GM10847 (cell line): ENCODE measurements at regions not wholly inside any gene's neighbourhood (a gene's known extent, or its start where the extent isn't known, plus 50 kb on each side); places are given as distances from the start of the nearest gene placed in this dataset.

Experiments used
- POLR2A ChIP-seq: IDR thresholded peaks from 2 replicates; pipeline ENCODE4 v1.6.1; 2011; ENCODE audit not compliant: insufficient read length; ENCODE audit errors: extremely low read depth

DNA sequence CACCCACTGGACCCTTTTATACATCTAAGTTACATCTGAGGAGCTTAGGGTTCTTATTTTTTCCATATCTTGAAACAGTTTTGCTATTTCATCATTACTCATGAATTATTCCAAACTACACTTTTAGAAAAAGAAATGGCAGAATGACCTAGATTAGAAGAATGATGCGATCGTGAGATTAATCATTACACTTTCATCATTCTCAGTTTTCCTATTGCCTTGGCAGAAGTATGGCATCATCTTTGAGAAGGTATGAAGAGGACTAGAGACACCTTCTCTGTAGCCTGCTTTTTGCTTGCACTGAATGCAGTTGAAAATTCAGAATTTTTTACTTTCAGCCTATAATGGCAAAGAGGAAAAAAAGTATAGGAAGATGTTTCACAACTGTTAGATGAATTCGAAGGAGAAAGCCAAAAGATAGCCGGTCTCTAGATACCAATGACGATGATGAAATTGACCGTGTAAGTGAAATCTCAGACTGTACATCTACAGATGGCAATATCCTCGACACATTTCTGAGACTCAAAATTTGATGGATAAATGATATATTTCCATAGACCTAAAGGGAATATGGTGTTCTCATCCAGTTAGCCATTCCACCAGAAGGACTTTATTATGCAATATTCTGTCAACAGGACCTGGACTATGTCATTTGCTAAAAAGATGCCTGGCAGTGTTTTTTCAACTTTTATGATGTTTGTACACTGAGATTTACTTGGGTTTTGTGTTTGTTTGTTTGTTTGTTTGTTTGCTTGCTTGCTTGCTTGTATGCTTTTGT is 191.8 kb downstream of the TOMM20 start:
- no peak for TF ChIP-seq POLR2A

DNA sequence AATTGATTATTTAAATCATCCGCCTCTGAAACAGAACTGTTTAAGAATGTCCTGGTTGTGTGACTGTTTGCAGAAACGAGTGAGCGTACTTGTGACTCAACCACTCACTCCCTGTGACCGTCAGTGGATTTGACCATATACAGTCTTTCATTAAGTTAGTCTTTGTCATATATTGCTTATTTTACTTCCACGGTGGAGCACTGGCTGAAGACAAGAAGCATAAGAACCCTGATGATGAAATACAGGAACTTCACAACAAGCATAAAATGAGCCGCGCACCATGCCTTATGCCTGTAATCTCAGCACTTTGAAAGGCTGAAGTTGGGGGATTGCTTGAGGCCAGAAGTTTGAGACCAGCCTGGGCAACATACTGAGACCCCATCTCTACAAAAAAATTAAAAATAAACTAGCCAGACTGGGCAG is 194.0 kb downstream of the TOMM20 start:
- no peak for TF ChIP-seq POLR2A

DNA sequence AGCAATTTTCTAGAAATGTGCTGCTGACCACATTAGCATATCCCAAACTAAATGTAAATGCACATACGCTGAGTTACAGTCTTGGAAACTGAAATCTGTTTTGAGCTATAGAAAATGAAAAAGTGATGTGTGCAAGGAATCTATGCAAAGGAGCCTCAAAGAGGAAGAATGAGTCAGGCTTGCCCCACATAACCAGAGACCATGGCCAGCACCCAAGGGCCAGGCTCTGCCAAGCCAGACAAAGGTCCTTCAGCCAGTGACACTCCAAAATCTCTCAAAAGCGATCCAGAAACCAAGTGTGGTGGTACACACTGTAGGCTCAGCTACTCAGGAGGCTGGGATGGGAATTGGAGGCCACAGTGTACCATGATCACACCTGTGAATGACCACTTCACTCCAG is 195.2 kb downstream of the TOMM20 start:
- no peak for TF ChIP-seq POLR2A

DNA sequence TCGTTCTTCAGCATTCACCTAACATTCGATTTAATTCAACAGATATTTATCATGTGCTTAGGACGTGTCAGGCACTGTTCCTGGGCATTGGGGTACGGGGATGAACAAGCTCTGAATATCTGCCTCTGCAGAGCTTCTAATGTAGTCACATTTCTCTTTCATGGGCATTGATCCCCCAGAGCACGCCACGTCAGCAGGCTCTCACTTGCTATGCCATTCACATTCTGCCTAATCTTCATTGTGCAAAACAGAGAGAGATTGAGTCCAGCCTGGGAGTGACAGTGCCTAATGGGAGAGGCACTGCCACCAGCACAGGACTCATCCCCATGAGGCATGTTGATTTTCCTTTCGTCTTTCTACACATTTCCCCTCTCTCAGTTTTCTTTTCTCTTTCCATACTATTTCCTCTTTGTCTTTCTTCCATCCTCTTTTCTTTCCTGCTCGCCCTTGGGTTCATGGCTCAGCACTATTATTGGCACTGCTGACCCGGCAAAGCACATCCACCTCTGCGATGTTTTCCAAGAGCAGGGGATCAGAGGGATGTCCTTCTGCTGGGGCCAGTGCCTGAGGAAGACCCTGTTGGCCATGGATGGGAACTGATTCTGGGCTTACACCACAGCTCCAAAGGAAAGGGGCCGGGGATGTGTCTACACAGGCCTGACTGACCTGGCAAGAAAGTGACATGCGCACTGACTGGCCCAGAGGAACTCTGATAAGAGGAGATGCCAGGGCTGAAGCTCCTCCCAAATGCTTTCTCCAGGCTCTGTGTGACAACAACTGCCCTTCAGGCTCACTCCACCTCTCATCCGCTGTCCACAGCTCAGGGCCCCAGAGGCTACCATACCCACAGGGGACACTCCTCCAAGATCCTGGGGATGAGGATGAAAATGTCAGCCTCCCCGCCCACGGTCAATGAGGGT is 195.9 kb downstream of the TOMM20 start:
- no peak for TF ChIP-seq POLR2A

DNA sequence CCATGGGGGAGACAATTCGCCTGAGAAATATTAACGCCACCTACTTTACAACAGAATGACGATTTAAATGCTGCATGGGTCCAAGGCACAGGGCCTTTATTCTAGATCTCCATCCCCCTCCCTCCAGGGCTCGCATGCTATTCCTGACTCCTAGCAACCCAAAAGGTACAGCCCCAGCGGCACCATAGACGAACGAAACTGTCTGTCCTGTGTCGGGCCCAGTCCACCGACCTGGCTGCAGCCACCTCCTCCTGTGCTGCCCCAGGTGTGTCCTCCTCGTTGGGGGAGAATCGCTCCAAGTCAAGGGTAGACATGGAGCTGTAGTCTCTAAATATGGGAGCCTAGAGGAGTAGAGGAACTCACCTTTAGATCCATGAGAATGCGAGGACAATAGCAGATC is 196.5 kb downstream of the TOMM20 start:
- TF ChIP-seq POLR2A = no peak

DNA sequence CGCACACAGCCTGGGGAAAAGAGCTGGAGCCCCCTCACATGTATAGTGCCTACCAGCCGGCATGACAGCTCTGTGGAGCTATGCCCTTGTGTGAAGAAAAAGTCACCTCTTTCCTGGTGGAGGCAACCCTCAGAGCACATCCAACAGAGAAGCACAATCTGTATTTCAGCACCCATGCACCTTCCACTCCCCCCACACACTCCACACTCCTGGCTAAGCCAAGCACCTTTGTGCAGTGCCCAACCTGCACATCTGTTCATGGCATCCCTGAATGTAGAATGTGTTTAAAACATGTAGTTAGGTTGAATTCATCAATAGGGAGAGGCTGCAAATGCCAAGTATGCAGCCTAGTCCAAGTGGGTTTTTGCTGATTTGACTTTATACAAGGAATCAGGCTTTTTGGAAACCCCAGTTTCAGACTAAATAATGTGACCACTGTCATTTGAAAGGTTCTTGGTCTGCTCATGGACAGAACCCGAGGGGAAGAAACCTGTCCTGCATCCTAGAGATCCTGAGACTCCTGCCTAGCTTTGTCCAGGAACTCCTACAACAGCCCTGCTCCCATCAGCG is 197.1 kb downstream of the TOMM20 start:
- TF ChIP-seq POLR2A = no peak

DNA sequence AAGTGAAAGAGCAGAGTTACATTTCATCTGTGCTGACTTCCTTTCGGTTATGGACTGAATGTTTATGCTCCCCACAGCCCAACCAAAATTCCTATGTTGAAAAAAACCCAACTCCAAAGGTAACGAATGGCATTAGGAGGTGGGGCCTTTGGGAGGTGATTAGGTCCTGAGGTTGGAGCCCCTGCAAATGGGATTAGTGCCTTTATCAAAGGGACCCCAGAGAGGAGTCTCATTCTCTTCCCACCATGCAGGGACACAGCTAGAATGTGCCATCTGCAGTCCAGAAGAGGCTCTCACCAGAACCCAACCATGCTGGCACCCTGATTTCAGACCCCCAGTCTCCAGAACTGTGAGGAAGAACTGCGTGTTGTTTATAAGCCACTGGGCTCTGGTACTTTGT is 199.3 kb downstream of the TOMM20 start:
- TF ChIP-seq POLR2A = no peak

DNA sequence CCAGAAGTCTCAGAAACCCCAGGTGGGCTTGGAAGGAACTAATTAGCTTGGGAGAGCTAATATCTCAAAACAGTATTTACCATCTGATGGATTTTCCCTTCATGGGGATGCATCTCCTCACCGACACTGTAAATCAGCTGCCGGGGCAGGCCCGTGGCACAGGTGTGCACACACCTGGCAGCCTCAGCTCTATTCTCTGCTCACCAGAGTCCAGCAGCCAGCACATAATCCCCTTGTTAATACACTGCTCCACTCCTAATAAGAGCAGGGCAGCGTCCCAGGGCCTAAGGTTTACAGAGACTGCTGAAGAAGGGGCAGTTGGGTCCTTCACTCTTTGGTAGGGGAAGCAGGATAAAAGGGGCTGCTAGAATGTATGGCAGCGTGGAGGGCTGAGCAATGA is 200.0 kb downstream of the TOMM20 start:
- TF ChIP-seq POLR2A = no peak

DNA sequence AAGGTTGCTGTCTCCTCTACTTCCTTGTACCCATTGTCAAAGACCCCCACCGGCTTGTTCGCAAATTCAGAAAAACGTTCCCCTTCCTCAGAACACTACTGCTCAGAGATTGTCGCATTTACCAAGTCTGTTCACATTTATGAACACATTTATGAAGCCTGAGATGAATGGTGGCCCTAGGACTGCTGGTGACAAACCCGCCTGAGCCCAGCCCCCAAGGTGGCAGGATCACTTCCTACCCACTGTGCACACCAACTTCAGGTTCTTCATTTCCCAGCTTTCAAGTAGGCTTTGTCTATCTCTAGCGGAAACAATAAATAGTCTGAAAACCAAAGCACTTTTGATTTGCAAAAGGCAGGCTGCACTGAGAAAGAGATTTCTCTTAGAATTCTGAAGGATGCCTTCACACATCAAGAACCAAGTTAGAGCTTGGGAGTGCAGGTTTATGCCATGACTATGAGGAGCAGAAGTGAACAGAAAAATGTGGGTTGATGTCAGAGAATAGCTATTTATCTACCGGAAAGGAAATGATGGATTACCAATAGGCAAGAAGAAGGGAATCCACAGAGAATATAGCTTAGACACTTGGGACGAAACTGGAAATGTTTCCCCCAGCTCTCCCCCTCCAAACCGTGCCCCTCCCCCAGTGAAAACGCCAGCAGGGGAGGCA is 200.5 kb downstream of the TOMM20 start:
- TF ChIP-seq POLR2A = no peak

DNA sequence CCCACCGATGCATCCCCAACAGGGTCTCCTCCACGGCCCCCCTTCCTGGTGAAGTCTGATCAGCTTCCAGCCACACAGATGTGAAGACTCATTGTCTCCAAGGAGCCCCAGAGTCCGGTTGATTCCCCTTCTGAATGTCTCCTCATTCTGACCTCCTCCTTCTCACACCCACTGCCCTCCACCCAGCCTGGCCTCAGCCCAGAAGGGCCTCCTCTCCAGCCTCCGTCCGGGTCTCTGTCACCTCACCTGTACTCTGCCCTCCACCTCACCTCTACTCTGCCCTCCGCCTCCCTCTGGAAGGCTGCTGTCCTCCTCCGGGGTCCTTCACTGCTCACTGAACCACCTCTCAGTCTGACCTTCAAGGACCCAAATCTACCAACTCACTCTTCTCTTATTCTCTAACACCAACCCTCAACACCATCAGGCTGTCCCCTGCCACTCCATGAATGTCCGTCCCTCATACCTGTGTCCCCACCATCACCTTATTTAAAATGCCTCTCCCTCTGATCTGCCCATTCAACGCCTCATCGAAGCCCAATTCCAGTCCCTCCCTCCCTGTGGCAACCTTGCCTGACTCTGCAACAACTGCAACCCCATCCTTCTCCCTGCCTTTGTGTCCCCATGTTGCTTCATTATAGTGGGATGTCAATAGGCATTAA is 201.2 kb downstream of the TOMM20 start:
- TF ChIP-seq POLR2A = no peak

DNA sequence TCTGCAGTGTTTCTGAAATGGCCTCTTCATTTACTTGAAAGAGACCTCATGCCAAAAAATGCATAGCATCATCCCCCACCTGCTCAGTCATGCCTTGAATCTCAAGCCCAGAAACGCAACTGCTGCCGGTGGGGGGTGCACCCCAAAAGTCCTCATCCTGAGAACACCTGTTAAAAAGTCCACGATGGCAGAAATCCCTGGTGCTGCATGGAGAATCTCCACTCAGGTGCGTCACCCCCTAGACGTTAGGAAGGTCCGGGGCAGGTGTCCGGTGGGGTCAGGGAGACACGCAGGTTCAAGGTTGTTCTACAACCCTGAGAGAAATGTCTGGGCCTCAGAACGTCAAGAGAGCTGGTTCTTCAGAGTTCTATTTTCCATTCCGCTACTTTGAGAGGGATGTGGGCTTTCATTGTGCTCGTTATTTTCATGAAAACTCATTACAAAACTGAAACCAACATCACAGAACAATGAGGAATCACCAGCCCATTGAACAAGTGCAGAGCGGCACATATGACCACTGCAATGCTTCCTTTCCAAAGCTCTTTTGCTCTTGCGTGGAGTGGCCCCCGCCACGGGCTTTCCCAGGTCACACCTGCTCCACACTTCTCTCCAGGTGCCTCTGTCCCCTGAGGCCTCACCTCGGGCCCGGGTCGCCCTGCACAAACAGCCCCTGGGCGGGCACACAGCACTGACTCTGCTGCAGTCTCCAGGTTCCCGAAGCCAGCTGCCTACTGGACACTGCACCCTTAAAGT is 201.9 kb downstream of the TOMM20 start:
- no peak for TF ChIP-seq POLR2A

DNA sequence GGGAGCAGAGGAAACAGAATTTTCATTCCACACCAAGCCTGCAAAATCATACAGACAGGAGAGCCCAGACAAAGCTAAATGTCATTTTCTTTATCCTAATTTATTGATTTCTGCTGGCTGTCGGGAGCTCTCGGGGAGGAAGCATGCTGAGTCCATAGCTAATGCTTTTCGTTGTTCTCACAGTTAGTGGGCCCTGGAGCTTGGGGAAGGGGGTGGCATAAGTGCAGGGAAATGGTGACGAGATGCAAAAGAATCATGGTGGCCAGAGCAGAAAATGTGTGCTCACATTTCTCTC is 202.4 kb downstream of the TOMM20 start:
- no peak for TF ChIP-seq POLR2A

DNA sequence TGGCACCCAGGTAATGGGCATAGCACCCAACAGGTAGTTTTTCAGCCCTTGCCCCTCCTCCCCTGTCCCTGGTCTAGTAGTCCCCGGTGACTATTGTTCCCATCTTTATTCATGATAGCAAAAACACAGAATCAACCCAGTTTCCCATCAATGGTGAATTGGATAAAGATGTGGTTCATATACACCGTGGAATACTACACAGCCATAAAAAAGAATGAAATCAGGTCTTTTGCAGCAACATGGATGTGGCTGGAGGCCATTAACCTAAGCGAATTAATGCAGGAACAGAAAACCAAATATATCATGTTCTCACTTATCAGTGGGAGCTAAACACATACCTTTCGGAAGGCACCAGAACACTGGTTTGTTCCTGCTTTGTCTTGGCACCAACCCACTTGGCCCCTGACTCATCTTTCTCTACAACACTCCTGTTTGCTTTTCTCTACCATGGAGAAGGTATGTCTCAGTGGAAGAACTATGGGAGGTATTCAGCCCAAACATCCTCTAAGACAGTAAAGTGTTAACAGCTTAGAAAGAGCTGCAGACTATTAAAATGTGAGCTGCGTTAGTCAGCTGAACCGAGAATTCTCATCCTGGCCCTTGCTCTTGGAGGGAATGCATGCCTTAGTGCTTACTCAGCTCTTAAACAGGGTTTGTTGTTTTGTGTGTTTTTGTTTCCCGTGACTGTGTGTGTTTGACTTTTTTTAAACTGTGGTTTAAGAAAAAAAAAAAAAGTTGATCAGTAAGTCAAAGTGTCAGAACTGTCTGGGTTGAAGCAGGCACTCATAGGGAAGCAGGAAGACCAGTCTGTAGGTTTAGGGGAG is 203.0 kb downstream of the TOMM20 start:
- no peak for TF ChIP-seq POLR2A
